Activated T-cell treated with anti-CD3 and anti-CD28 coated beads for 48 hours (primary cell): ENCODE measurements at regions not wholly inside any gene's neighbourhood (a gene's known extent, or its start where the extent isn't known, plus 50 kb on each side); places are given as distances from the start of the nearest gene placed in this dataset.

Experiments used
- DNase-seq: peaks from one replicate; pipeline ENCODE4 v3.0.0-alpha.2; 2020; ENCODE audit warnings: low read depth

DNA sequence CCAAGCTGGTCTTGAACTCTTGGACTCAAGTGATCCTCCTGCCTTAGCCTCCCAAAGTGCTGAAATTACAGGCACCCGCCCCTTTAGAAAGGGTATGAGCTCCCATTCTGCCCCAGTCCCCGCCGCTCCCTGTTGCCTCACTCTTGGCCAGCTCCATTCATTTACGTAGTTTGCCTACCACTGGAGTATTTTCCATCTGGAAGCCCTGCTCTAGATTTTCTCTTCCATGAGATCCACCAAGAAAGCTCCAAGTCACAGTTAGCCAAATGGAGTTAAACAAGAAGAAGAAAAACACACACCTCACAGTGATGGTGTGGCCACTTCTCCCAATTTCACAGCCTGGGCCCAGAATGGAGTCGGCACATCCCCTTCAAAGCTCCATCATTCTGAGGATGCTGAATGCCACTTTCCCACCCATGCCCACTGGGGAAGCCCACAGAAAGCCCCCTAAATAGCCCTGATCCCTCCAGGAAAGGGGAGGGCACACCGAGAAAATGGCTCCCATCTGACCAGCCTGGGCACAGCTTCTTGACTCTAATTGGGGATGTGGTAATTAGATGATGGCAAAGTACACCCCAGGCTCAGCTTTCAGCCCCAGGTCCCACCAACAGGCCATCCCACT lies 381.2 kb downstream of the MN1 start:
- no peak for DNase-seq

GRCh38 chr22:27420817-27421361 lies 380.7 kb downstream of the MN1 start:
- no peak for DNase-seq

GRCh38 chr22:27422442-27422841 lies 379.1 kb downstream of the MN1 start:
- no peak for DNase-seq

DNA sequence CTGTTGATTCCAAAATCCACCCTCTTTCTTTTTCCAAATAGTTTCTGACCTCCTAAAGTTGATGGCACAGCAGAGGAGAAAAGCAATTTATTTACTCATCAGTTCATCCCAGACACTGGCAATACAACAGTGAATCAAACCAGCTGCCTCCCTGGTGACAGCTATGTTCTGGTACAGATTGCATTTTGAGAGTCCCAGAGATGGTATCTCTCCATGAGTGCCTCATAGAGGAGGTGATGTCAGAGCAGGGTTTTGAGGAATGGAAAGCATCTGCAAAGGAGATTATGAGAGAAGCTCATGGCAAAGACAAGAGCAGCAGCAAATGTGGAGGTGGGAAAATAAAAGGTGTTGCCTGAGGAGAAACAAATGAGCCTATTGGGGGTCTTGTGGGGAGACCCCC lies 377.2 kb downstream of the MN1 start:
- no peak for DNase-seq

DNA sequence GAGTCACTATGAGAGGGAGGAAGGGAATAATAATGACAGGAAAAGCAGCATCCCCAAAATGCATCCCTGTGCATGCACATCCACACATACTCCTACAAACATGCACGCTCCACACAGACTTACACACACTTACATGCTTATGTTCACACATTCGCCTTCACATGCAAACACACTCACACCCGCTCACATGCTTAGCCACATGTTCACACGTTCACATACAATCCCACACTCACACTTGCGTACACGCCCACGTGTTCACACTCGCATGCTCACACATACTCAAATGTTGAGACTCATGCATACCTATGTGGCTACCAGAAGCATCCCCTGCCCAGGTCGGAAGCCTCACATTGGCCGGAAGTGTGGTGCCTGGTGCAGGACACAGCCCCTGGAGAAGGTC lies 372.1 kb downstream of the MN1 start:
- DNase-seq: no peak

- no peak for DNase-seq
Measured at GRCh38 chr22:27431081-27431480, 370.5 kb downstream of the MN1 start.

GRCh38 chr22:27431896-27432295 lies 369.7 kb downstream of the MN1 start:
- DNase-seq: no peak

- no peak for DNase-seq
Measured at GRCh38 chr22:27433099-27433498, 368.5 kb downstream of the MN1 start.

- DNase-seq: no peak
Measured at GRCh38 chr22:27433585-27434190, 367.9 kb downstream of the MN1 start.

DNA sequence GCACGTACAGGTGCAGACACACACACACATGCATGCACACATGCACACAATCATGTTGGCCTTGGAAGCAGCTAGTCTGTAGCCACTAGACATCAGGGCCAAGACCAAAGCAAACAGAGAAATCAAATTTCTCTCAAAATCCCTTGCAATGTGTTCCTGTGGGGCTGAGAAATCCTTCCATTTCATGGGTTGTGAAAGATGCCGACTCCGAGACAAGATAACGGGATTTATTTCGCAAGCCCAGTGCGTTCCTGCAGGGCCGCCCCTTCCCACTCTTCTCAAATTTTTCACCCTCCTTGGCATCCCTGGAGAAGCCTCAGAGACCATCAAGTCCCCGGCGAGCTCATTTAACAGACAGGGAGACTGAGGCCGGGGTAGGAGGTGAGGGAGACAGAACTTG lies 366.7 kb downstream of the MN1 start:
- DNase-seq: no peak

GRCh38 chr22:27435844-27436576 lies 365.5 kb downstream of the MN1 start:
- no peak for DNase-seq

- no peak for DNase-seq
Measured at GRCh38 chr22:27436591-27436990, 365.0 kb downstream of the MN1 start.

DNA sequence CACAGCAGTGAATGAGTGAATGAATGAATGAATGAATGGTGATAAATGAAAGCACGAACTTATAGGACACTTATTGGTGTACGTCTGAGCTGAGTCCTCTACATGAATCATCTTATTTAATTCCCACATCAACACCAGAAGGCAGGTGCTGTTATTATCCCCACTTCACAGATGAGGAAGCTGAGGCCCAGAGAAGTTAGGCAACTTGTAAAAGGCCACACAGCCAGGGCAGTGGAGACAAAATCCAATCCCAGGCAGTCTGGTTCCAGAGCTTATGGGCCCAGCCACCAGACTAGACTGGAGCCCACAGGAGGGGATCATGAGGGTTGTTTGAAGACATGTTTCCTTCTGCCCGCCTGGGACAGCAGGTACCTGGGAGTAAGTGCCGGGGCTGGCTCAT lies 364.0 kb downstream of the MN1 start:
- no peak for DNase-seq

DNA sequence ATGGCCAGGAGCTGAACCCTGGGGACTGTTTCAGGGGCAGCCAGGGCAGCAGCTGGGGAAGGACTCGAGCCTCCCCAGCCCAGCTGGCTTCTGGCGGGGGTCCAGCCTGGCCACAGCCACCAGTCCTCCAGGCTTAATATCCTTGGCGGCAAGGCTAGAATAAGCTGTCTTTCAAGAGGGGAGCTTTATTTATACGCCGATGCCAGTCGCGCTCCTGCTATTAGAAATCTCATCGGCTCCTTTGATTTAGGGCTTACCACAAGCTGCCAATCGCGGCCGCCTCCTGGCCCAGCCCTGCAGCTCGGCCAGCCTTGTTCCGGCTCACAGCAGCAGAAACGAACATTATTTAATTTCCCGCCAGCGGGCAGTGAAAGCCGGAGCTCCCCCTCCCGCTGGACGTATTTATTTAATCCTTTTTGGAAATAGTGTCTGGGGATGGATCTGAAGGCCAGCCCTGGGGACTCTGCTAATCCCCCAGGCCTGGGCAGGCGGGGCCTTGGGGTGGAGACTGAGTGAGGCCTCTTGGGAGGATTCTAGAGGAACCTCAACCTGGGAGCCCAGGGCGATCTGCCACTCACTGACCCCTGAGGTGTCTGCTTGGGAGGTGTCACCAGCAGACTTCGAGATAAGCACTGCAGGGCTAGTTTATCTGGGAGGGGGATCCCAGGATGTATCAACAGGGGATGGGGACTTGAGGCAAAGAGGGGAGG lies 363.1 kb downstream of the MN1 start:
- no peak for DNase-seq

- no peak for DNase-seq
Measured at GRCh38 chr22:27439131-27439530, 362.4 kb downstream of the MN1 start.

GRCh38 chr22:27440304-27440865 lies 361.2 kb downstream of the MN1 start:
- no peak for DNase-seq

DNA sequence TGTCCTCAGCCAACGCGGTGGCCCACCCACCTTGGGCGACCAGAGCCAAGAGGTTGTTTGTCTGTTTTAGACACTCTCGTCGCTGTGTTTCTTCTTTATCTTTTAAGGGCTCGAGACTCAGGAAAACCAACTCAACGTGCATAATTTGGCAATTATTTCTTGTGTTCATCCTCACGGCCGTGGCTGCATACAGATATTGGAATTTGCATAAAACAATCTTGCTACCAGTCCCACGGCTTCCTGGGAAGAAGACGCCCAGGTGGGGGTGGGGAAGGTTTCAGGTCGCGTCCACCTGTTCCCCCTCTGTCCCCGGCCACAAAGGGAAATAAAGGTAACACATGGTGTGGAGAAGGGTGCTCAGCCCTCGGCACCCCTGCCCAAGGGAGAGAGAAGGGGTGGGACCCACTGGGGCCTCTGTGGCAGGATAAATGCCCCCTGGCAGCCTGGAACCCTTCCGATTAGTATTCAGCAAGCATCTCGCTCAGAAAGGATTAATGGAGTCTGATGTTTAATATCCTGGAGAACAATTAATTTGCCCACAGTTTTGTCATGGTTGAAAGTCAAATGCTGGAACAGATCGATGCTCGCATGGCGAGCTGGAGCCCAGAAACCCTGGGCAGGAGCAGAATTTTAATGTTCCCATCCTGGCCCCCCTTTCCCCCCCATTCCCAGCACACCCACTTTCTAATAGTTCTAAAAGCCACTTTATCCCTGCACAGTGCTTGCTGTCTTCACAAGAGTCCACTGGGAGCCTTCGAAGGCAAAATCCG lies 359.7 kb downstream of the MN1 start:
- no peak for DNase-seq

- no peak for DNase-seq
Measured at GRCh38 chr22:27443306-27443705, 358.2 kb downstream of the MN1 start.

GRCh38 chr22:27445881-27446280 lies 355.7 kb downstream of the MN1 start:
- DNase-seq: no peak

GRCh38 chr22:27447289-27447688 lies 354.3 kb downstream of the MN1 start:
- no peak for DNase-seq

- DNase-seq: no peak
Measured at GRCh38 chr22:27450448-27450847, 351.1 kb downstream of the MN1 start.

- no peak for DNase-seq
Measured at GRCh38 chr22:27452245-27452644, 349.3 kb downstream of the MN1 start.
